ENCODE measurements at regions not wholly inside any gene's neighbourhood (a gene's known extent, or its start where the extent isn't known, plus 50 kb on each side); places are given as distances from the start of the nearest gene placed in this dataset.

GRCh38 chr1:238900334-238900865 is 486.0 kb upstream of the CHRM3 start:
- no peak for DNase-seq

DNA sequence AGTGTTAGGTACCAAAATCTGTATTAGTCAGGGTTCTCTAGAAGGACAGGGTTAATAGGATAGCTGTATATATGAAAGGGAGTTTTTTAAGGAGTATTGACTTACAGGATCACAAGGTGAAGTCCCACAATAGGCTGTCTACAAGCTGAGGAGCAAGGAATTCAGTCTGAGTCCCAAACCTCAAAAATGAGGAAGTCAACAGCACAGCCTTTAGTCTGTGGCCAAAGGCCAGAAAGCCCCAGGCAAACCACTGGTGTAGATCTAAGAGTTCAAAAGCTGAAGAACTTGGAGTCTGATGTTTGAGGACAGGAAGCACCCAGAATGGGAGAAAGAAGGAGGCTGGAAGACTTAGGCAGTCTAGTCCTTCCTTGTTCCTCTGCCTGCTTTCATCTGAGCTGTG is 487.5 kb upstream of the CHRM3 start:
- DNase-seq: no peak

GRCh38 chr1:238895911-238896310 is 490.5 kb upstream of the CHRM3 start:
- no peak for DNase-seq

DNA sequence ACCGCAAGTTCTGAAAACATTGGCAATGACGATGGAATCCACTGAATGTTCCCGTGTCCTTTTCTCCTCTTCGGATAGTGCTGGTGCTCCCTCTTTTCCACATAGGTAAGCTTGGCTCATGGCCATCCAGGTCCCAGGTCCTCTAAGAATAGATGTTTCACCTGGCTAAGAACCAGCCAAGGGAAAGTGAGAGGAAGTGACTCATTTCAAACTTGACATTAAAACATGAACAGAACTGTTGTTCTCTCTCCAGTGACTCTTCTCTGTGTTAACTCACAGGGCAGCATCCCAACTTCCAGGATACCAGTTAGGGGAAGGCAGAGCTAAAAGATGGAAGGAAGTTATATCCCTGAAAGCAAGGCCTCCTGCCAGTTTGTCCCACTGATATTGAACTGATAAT is 493.8 kb upstream of the CHRM3 start:
- no peak for DNase-seq

DNA sequence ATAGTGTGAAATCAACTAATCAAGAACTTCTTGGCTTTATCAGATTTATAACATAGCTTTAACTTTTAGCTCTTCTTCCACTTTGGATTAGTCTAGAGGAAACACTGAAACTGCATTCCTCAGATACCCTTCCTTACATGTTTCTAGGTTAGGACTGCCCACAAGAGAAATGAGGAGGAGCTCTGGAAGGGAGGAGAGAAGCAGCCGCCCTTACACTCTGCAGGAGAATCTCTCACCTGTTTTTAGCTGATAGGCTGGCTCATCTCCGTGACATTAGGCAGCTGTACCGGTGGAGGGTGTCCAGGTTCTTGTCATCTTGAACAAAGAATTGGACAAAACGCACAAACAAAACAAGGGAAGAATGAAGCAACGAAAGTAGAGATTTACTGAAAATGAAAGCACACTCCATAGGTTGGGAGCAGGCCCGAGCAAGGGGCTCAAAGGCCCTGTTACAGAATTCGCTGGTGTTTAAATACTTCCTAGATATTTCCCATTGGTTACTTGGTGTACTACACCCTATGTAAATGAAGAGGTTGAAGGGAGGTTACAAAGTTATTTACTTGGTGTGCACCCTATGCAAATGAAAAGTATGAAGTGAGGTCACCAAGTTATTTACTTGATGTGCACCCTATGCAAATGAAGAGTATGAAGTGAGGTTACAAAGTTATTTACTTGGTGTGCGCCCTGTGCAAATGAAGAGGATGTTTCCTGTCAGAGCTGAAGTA is 524.9 kb upstream of the CHRM3 start:
- DNase-seq: no peak

- no peak for DNase-seq
Measured at GRCh38 chr1:238833919-238834318, 552.4 kb upstream of the CHRM3 start.

DNA sequence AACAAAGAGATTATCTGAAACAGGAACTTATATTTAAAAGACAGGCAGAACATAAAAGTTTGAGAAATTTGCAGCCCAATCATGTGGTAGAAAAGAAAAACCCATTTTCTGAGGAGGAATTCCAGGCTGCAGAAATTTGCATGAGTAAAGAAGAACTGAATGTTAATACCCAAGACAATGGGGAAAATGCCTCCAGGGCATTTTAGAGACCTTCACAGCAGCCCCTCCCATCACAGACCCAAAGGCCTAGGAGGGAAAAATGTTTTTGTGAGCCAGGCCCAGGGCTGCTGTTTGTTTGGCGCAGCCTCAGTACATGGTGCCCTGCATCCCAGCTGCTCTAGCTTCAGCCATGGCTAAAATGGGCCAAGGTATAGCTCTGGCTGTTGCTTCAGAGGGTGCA is 554.3 kb upstream of the CHRM3 start:
- no peak for DNase-seq

DNA sequence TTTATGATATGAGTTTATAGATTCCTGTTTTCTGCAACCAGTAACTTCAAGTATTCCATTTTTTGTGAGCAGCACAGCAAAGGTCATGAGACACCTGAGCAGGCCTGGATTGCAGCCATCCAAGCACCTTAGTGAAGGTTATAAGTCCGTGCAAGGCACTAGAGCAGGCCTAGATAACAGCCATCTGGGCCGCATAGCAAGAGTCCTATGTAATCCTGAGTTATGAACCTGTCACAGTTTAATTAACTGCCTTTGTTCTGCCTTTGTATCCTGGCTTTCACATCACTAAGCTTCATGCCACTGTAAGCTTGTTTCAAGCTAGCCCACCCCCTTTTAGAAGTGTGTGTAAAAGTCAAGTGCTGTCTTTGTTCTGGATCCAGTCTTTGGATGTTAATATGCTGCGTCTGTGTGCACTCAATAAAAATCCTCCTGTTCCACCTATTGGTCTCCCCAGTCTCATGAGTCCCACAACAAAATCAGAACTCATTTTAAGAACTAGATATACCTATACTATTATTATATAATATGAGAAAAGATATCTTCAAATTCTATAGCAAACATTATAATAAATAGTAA is 556.2 kb upstream of the CHRM3 start:
- no peak for DNase-seq

DNA sequence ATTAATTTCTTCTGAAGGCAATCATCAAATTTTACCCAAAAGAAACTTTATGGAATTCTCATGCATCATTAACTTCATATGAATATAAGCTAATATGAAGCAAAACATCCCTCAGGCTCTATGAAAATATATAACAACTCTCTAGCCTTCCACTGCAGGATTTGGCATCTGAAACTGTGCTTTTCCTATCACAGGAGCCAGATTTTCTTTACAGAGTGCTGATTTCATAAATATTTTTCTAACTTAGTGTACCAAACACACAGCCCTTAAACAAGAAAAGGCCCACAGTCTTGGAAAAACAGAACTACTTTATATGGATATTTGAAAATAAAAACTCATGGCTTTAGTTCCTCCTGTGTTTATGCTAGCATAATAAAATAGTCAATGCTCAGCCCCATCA is 559.5 kb upstream of the CHRM3 start:
- no peak for DNase-seq

DNA sequence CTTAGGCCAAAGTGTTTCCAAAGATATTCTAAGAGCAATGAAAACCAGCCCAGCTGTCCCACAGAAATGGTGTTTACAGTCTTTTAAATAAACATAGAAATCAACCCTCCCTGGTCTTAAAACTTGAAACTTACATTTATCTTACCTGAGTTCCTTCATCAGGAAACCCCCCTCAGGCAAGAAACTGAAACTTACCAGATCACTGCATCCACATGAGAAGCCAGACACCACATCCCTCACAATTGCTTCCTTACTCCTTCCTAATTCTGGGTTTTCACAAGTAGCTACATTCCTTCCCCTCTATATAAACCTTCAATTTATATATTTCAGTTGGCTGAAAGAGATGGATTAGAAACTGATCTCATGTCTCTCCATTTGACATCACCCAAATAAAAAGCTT is 563.0 kb upstream of the CHRM3 start:
- DNase-seq: no peak

- no peak for DNase-seq
Measured at GRCh38 chr1:238811211-238811879, 575.0 kb upstream of the CHRM3 start.

GRCh38 chr1:238790882-238791281 is 595.5 kb upstream of the CHRM3 start:
- no peak for DNase-seq

DNA sequence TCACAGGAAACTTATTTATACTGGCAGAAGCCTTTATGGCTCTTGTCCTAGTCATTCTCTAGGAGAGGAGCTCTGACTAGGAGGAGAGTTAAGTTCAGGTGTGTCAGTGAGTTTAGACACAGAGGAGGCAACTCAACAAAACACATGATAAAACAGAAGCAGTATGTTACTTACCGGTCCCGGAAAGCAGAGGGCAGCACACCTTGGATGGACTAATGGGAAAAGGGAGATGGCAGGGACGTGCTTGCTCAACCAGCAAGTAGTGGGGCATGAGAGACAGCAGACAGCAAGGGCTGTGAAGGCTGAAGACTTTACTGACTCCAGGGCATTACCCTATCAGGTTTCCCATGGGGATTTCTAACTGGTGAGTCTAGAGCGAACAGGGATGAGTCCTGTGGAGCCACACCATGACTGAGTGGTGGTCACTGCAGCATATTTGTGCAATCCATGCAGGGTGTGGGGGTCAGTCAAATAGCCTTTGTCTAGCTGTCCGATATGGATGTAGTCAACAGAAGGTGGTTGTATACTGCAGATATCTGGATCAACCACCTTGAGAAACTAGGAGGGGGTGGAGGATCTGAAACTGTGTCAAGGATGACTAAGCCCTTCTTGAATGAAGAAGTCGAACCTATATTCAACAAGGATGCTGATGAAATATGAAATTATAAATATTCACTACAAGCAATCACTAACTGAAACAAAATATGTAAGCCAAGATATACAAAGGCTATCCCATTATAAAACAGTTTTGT is 596.3 kb upstream of the CHRM3 start:
- DNase-seq: no peak

DNA sequence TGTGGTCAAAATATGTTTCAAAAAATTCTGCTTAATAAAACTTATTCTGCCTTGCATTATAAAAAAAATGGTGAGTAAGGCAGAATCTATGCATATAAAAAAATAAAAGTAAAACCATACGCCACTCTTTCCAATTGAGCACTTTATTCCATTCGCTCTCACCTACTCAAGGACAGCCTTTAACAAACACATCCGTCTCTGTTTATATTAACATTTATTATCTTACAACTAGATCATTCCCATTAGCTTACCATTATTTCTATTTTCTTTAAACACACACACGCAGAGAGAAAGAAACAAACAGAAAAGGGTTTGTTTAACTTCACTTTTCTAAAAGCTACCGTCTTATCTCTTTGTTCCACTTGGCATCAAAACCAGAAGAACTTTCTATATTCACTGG is 598.9 kb upstream of the CHRM3 start:
- DNase-seq: no peak

GRCh38 chr1:238783633-238784032 is 602.7 kb upstream of the CHRM3 start:
- DNase-seq: no peak

DNA sequence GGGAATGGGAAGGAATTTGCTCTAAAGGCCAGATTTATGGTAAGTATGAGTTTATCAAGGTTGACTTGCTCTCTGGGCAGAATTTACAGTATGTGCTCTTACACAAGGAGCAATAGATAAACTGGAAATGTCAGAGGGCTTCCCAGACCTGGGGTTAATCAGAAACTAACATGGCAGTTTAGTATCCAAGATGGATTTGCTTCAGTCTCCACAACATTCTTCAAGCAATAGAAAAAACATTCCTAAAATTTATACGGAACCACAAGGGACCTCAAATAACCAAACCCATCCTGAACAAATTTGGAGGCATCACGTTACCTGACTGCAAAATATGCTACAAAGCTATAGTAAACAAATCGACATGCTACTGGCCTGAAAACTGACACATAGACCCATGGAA is 606.7 kb upstream of the CHRM3 start:
- no peak for DNase-seq

GRCh38 chr1:238778113-238778512 is 608.3 kb upstream of the CHRM3 start:
- DNase-seq: no peak

DNA sequence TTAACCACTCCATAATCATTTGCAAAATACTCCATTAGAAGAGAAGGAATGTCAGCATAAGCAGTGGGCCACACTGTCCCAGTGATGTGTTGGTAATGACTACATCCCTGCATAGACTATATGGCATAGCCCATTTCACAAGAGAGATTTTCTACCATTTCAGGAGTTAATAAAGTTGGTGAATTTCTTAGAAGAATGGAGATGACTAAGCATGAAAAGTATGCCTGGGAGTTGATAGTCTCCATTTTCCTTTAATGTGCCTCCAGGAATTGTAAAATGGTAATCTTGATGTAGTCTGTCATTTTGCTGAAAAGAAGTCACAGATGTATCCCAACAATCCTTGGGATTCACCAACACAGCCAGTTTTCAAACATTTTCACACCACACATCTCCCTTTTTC is 608.8 kb upstream of the CHRM3 start:
- DNase-seq: no peak

DNA sequence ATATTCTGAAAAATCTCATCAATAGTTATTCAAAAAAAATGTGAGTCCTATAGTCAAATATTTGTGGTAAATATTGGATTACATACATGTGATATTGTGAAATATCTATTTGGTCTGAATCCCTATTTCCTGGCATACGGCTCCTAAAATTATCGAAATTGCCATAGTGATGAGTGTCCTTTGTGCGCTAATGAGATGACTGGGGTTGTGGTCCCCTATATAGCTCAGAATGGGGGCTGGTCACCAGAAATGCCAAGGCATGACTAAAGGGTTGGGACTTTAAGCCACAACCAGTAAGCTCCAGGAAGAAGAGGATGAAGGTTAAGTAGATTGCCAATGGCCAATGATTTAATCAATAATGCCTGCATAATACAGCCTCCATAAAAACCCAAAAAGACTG is 610.2 kb upstream of the CHRM3 start:
- no peak for DNase-seq

- no peak for DNase-seq
Measured at GRCh38 chr1:238772322-238772721, 614.0 kb upstream of the CHRM3 start.

DNA sequence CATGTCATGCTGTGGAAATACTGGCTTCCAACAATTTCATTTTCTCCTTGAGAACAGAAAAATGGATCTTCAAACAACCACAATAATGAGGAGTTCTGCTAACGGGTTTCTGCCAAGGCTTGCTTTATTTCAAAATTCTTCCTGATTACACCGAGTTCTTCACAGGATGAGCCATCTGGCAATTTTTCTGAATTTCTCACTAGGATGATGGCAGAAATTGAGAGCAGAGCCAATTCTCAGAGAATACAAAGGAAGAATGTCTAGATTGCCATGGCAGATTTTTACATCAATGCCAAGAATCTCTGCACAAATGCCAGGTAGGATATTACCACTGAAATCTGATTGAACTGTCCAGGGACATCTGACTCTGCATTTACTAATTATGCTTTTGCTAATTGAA is 619.0 kb upstream of the CHRM3 start:
- no peak for DNase-seq

GRCh38 chr1:238764779-238765178 is 621.6 kb upstream of the CHRM3 start:
- DNase-seq: no peak

DNA sequence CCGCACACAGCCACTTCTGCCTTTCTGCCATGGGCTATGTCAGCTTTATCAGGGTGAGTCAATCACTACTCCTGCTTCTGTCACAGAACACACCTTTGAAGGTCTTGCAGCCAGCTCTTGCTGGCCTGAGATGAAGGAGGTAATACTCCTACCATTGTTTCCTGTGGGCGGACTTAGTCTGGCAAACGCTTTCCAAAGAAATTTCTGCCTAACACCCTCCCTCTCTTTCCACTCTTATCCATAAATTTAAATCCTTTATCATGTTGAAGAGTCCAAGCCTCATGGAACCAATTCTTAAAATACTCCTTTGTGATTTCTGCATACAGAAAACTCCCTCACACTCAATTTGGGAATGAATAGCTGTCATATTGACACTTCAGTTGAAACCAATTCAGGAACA is 633.1 kb upstream of the CHRM3 start:
- DNase-seq: no peak
